ENCODE measurements at regions not wholly inside any gene's neighbourhood (a gene's known extent, or its start where the extent isn't known, plus 50 kb on each side); places are given as distances from the start of the nearest gene placed in this dataset.

- WGBS, 2 experiments (ENCODE audit: extremely low coverage in 1 of 2, insufficient coverage in 1 of 2, insufficient read length in 1 of 2, insufficient replicate concordance in 2 of 2, low coverage in 1 of 2, low lambda C conversion rate in 2 of 2, missing lambda C conversion rate in 1 of 2) = 87% methylated on average over 3 of the region's 3 CpGs; no CpG with 5 or more reads in 1 of the 2 experiments
- Histone ChIP-seq H2BK15ac (ENCODE audit: low read length) (no peak overlapping the region), H2BK12ac (ENCODE audit: low read depth, low read length) (no peak overlapping the region), H3K36me3 (ENCODE audit: control insufficient read depth in 2 of 4, insufficient read depth in 4 of 4, low read length in 3 of 4) (no peaks in the 10 kb centered on the region), H3K4me3 (ENCODE audit: extremely low read depth in 1 of 4, insufficient read depth in 2 of 4, low read depth in 3 of 4, low read length in 4 of 4) (no peak overlapping the region), H3K9me3 (ENCODE audit: insufficient read depth in 2 of 2, low read depth in 1 of 2, low read length in 1 of 2) (no peaks in the 10 kb centered on the region), H4K20me1 (replicated peaks in 1 of 2; ENCODE audit: control insufficient read depth in 1 of 2, insufficient read depth in 2 of 2, low read length in 2 of 2) (no peaks in the 10 kb centered on the region), H3K4me2 (ENCODE audit: insufficient read depth in 1 of 2, low read depth in 2 of 2, low read length in 2 of 2) (no peak overlapping the region), H3K4ac (replicated peaks; ENCODE audit: insufficient read length, low read depth, low read length) (no peak overlapping the region), H3K56ac (replicated peaks; ENCODE audit: insufficient read length, low read depth, low read length) (no peak overlapping the region), H4K5ac (ENCODE audit: insufficient read length, low read depth, low read length) (no peak overlapping the region), H2AK5ac (ENCODE audit: low read depth, low read length) (no peak overlapping the region), H2AFZ (ENCODE audit: low read length) (no peak overlapping the region), H3K79me2 (ENCODE audit: control insufficient read depth in 1 of 2, insufficient read depth in 2 of 2, low read length in 2 of 2) (no peaks in the 10 kb centered on the region), H3K9ac (replicated peaks in 1 of 4; ENCODE audit: extremely low read depth in 1 of 4, low read depth in 3 of 4, low read length in 3 of 4) (no peak overlapping the region), H2BK20ac (ENCODE audit: low read length) (no peak overlapping the region), H4K8ac (ENCODE audit: extremely low read depth, insufficient read depth, low read length) (no peak overlapping the region), H3K14ac (ENCODE audit: insufficient read length) (no peak overlapping the region), H3K27ac (ENCODE audit: low read depth, low read length) (no peak overlapping the region), H3K18ac (ENCODE audit: extremely low read depth, low read length) (no peak overlapping the region), H3K79me1 (ENCODE audit: low read depth, low read length) (no peaks in the 10 kb centered on the region), H2BK5ac (ENCODE audit: low read depth, low read length) (no peak overlapping the region), H3K23ac (ENCODE audit: insufficient read length) (no peak overlapping the region), H3K23me2 (ENCODE audit: low read depth, low read length) (no peaks in the 10 kb centered on the region), H2BK120ac (replicated peaks; ENCODE audit: low read depth, low read length) (no peak overlapping the region), H4K91ac (replicated peaks; ENCODE audit: insufficient read length, low read length) (no peak overlapping the region), H3K4me1 (replicated peaks in 1 of 4; ENCODE audit: control insufficient read depth in 3 of 4, insufficient read depth in 4 of 4, low read length in 3 of 4) (no peaks in the 10 kb centered on the region), H3K27me3 (replicated peaks in 1 of 4; ENCODE audit: control insufficient read depth in 3 of 4, extremely low read depth in 1 of 4, insufficient read depth in 3 of 4, low read length in 3 of 4) (no peaks in the 10 kb centered on the region)
- TF ChIP-seq POLR2A (IDR thresholded peaks at IDR 0.05; ENCODE audit: control extremely low read depth in 1 of 2, low read depth in 2 of 2, low read length in 2 of 2) (no peak), RXRA (IDR thresholded peaks at IDR 0.05; ENCODE audit: insufficient read depth, low read depth, low read length) (no peak), KDM5A (IDR thresholded peaks at IDR 0.05; ENCODE audit: low read length) (no peak), HDAC6 (IDR thresholded peaks at IDR 0.05; ENCODE audit: low read depth, low read length) (no peak), CHD1 (IDR thresholded peaks at IDR 0.05; ENCODE audit: low read depth, low read length) (no peak), CTBP2 (IDR thresholded peaks at IDR 0.05; ENCODE audit: borderline replicate concordance, insufficient read depth, insufficient read length, low read length) (no peak), SIRT6 (IDR thresholded peaks at IDR 0.05; ENCODE audit: low read length) (no peak), ZNF274 (IDR thresholded peaks at IDR 0.05; ENCODE audit: borderline replicate concordance, extremely low read depth, low read length) (no peak), TAF7 (optimal IDR thresholded peaks at IDR 0.05; ENCODE audit: borderline replicate concordance, low read depth, low read length) (no peak)
- ChIA-PET CTCF (ENCODE audit: partially characterized antibody) (interaction anchor here (0.7 kb wide), 1 partner anchor 17 kb away, joined by 3 read pairs; no protein-coding TSS in a partner anchor), POLR2A (ENCODE audit: partially characterized antibody) (no interaction called here)
- FAIRE-seq = no peak
- no peak for DNase-seq (ENCODE audit: low read depth in 1 of 2, low spot score in 2 of 2)
Observed at GRCh38 chr3:29099296-29099695, 181.6 kb upstream of the RBMS3 start.

All from H1 (cell line).